GM12872 (cell line): ENCODE measurements at regions not wholly inside any gene's neighbourhood (a gene's known extent, or its start where the extent isn't known, plus 50 kb on each side); places are given as distances from the start of the nearest gene placed in this dataset.

Experiments used
- CTCF ChIP-seq: IDR thresholded peaks from 3 replicates; pipeline ENCODE4 v1.5.1; 2011; ENCODE audit warnings: low read depth, mild to moderate bottlenecking, low read length, moderate library complexity; ENCODE audit not compliant: insufficient read depth

DNA sequence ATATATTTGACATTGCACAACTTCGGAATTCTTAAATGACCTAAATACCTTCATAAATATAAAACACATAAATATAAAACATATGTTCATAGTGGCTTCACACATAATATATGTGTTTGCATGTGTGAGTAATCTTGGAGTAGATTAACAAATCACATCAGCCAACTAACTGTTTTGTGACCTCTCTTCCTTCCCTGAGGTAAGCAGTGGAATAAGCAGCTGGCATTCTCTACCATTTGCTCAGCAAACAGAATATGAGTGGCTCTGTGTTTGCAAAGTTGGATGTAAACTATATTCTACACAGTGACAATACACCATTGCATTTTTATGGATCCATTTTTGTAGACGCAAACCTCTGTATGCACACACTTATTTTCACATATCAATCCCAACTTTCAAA lies 189.9 kb downstream of the ACER2 start:
- no peak for TF ChIP-seq CTCF

DNA sequence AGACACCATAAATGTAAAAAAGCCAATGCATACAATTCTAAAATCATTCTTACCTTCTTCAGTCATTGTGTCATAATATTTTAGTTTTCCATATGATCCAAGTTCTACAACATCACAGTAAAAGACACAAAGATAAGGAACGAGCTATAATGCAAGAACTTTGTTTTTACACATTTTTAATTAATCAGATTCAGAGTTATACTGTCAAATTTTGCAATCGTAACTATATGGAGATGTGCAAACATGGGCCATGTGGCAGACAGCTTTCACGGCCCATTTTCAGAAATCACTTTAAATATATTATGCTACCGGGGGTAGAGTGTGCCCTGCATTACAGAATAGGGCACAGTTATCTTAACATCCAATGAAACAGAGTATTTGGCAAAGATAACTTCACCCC lies 188.4 kb downstream of the ACER2 start:
- TF ChIP-seq CTCF = no peak

DNA sequence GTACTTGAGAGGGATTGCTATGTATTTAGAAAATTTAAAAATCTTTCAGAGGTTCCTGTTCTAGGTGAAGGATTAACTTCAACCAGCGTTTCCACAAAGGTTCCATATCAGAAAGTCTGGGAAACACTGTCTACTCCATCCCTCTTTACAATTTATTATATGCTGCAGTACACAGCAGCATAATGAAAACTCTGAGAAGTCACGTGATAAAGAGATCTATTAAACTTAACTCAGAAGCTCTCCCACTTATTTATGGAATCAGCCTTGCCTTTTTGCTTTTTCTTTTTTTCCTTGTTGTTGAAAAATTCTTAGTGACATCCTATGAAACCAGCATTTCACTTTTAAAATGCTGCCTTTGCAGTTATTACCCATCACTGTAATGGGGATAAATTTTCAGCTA lies 186.2 kb downstream of the ACER2 start:
- no peak for TF ChIP-seq CTCF

DNA sequence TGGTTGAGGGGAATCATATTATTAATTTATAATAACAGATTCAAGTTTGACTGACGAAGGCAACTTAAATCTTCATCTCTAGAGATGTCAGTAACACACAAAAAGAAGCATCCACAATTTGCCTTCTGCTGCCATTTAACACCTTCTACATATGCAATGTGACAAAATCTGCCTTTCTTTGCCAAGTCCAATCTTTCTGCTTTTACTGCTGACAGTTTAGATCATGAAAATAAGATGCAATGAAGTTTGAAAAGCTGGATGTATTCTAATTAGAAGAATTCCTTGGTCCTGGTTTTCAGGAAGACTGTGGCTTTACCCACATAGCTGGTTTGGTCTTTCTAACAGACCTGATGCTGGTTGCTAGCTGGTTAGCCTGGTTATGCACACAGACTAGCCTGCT lies 178.9 kb downstream of the ACER2 start:
- no peak for TF ChIP-seq CTCF

DNA sequence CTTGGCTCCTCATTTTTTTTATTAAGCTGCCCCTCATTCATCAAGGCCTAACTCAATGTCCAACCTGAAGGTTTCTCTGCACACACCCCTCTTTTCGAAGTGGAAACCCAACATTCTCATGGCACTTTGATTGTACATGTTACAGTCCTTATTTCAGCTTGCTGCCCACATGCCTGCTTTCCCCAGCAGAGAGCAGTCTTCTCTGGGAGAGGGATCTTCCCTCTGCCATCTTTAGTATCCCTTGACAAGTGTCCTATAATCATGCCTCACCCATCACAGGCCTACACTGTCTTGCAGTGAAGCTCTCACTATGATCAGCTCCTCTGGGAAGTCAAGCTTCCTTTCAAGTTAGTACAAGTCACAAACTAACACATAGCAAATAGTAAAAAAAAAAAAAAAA lies 175.1 kb downstream of the ACER2 start:
- 0 out of 3 replicates have a peak, but pooled peaks have one; percentile 19 for TF ChIP-seq CTCF

DNA sequence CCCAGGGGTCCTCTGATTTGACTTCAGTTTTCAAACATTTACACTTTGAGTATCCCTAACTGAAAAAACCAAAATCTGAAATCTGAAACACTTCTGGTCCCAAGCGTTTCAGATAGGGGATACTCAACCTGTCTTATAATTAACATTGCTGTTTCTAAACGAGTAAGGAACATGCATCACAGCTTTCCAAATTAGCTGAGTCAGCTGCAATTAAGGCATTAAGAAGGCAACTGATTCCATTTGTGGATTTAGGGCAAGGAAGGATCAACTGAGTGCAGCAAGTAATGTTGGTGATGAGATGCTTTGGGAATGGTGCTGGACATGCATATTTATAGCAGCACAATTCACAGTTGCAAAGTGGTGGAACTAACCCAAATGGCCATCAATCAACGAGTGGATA lies 168.6 kb downstream of the ACER2 start:
- no peak for TF ChIP-seq CTCF

- TF ChIP-seq CTCF = no peak
These were observed 160.1 kb downstream of the ACER2 start for GRCh38 chr9:19568946-19569345.

DNA sequence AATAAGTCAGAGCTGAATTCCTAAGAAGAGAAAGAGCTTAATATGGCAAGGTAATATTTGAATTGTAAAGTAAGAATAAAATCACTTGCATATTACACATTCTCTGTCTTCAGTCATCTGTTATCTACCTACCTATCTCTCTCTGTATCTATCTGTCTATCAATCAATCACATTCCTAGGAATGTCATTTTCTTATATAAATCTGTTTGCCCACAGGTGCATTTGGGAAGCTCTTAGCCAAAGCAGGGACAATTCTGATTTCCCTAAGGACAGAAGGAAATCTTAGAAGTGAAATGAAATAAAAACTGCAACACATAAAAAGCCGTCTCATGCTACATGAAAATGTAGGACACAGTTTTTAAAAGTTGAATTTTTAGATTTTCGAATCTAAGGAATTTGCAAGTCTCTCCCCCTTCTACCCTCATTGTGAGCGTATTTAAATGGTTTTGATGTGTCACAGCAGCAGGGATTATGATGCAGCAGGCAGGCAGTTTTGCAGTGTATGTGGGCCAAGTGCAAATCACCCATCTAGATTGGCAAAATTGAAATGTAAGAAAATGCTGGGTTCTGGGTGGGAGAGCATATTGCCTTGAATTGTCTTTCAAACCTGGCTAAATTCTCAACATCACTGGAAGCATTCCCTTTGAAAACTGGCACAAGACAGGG lies 155.7 kb downstream of the ACER2 start:
- TF ChIP-seq CTCF = no peak
